ENCODE measurements at regions not wholly inside any gene's neighbourhood (a gene's known extent, or its start where the extent isn't known, plus 50 kb on each side); places are given as distances from the start of the nearest gene placed in this dataset.

DNA sequence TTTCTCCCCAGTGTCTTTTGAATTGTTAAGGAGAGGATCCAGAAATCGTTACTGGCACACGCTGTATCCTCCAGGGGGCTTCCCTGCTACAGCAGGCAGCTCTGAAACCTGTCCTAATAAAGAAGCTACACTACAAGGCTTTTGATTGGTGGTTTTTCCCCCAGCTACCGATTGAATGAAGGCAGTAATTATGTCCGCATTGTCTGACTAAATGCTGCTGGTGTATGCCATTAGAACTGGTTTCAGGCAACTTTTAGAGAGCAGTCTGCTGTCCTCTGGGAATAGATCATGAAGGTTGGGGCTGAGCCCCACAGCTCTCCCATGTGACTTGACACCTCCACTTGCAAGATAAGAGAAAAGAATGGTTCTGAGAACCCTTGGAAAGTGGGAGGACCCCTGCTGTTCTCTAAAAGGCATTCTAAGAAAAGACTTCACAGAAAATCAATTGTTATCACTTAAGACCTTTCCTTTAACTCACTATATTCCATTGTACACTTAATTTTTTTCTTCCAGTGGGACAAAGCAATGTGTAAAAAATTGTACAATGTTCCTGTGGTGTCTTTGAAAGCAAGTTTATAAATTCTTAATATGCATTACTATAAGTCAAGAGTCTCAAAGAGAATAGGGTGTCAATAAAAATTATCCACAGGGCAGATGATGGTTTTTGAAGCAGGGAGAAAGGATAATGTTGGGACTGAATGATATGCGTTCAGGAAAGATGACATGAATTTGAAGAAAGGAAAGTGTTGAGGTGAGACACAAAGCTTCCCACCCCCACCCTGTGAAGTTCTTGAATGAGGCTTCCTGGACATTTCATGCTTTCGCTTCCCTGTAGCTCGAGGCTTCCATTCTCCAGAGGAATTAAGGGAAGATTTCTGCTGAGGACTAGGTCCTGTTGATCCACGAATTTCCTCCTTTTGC, 53.0 kb upstream of the DAZL start:
- TF ChIP-seq, protein P1, sequence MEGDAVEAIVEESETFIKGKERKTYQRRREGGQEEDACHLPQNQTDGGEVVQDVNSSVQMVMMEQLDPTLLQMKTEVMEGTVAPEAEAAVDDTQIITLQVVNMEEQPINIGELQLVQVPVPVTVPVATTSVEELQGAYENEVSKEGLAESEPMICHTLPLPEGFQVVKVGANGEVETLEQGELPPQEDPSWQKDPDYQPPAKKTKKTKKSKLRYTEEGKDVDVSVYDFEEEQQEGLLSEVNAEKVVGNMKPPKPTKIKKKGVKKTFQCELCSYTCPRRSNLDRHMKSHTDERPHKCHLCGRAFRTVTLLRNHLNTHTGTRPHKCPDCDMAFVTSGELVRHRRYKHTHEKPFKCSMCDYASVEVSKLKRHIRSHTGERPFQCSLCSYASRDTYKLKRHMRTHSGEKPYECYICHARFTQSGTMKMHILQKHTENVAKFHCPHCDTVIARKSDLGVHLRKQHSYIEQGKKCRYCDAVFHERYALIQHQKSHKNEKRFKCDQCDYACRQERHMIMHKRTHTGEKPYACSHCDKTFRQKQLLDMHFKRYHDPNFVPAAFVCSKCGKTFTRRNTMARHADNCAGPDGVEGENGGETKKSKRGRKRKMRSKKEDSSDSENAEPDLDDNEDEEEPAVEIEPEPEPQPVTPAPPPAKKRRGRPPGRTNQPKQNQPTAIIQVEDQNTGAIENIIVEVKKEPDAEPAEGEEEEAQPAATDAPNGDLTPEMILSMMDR (IDR thresholded peaks at IDR 0.05; ENCODE audit: insufficient read depth, low read depth, low read length, missing control alignments): no peak
- no peak for DNase-seq (ENCODE audit: low read depth)
- H3K4me3 ChIP-seq (ENCODE audit: low read depth, low read length): no peak overlapping the region

DNA sequence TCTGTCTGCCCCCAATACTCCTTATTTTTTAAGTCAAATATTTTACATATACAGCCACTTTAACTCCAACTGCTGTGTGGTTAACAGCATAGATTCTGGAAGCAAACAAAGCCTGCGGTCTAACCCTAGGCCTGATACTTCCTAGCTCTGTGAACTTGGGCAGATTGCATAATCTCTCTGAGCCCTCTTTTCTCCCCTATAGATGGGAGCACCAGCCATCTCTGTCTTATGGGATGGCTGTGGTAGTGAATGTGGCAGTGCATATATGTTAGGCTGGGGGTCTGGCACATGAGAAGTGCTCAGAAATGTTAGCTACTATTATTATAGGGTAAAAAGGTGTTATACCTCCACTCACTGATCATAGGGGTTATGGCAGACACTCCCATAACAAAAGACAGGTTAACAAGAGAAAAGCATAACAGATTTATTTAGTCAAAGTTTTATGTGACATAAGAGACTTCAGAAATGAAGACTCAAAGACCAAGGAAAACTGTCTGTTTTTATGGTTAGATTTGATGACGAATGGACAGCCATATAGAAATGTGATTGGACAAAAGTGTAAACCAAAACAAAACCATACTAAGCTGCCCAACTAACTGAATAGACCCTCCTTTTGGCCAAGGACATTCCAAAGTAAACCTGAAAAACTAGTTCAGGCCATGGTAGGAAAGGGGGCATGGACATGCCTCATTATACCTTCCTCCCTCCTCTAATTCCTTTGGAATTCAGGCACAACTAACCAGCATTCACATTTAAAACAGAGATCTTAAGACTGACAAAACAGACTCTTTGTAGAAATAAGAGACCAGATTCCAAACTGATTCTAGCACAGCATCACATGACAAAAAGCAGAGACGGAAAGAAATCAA, 53.9 kb upstream of the DAZL start:
- H3K4me3 ChIP-seq (ENCODE audit: low read depth, low read length): no peak overlapping the region
- no peak for DNase-seq (ENCODE audit: low read depth)
- TF ChIP-seq, protein P1 (IDR thresholded peaks at IDR 0.05; ENCODE audit: insufficient read depth, low read depth, low read length, missing control alignments): no peak

DNA sequence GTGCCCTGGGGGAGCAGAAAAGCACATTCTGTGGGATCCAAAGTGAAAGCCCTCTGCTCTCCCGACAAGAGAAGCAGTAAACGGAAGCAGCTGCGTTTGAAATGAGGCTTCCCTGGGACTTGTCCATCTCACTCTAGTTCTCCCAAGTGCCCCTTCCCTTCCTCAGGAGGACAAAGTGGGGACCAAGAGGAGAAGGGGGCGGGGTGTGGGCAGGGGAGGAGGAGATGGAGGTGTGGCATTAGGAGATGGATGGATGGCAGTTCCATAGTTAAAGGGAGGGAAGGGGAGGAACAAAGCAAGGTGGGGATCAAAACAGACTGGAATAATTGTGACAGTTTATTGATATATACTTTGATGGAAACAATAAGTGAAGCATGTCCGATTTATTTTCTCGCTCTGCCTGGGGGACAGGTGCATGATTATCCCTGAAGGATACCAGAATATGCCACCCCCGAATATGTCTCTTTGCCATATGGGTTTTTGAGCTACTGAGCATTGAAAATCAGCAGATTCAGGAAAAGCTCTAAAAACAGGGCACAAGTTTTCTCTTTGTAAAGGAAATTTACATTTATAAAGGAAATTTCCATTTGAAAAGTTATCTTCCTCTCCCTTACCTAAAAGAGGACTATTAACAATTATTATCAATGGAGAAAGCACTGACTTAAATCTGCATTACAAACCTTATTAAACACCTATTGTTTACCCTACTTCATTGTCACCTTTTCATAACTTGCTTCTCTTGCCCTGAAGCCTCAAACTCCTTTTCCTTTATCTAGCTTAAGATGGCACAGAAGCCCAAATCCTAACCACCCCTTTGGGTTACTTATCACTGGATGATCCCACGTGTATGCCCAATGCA, 58.9 kb upstream of the DAZL start:
- no peak overlapping the region for H3K4me3 ChIP-seq (ENCODE audit: low read depth, low read length)
- no peak for DNase-seq (ENCODE audit: low read depth)
- TF ChIP-seq, protein P1 (IDR thresholded peaks at IDR 0.05; ENCODE audit: insufficient read depth, low read depth, low read length, missing control alignments): no peak

DNA sequence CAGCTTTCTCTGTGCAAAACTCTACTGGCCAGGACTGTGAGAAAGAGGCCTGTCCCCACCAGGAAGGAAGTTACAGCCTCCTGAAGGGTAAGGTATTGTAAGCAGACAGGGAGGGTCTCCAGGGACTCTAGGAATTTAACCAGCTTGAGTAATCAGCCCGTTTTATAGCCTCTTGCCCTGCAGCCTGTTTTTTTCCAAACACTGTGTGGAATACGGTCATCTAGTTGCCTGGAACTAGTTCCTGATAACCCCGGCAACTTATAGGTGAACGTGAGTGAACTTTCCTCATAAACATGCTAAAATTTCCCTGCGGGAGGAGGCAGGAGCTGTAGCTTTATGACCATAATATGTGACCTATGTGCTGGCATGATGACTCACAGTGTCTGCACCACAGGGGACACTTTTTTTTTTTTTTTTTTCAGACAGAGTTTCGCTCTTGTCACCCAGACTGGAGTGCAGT, 60.1 kb upstream of the DAZL start:
- no peak for DNase-seq (ENCODE audit: low read depth)
- TF ChIP-seq, protein P1 (IDR thresholded peaks at IDR 0.05; ENCODE audit: insufficient read depth, low read depth, low read length, missing control alignments): no peak

DNA sequence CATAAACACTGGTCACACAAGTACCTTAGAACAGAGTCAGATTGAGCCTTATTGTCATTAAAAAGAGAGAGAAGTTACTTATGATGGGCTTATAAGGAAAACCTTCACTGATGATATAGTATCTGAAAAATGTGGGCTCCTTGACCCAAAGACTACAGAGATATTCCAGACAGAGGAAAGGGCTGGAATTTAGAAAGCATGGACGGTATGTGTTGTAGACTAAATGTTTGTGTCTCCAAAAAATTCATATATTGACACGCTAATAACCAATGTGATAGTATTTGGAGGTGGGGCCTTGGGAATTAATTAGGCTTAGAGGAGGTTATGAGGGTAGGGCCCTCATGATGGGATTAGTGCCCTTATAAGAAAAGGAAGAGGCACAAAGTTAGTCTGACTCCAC, 61.0 kb upstream of the DAZL start:
- DNase-seq (ENCODE audit: low read depth): no peak
- TF ChIP-seq, protein P1 (IDR thresholded peaks at IDR 0.05; ENCODE audit: insufficient read depth, low read depth, low read length, missing control alignments): no peak
- H3K4me3 ChIP-seq (ENCODE audit: low read depth, low read length): no peak overlapping the region

More for the DNA sequence above, 60.1 kb upstream of the DAZL start:
- no peak overlapping the region for H3K4me3 ChIP-seq (ENCODE audit: low read depth, low read length)

DNA sequence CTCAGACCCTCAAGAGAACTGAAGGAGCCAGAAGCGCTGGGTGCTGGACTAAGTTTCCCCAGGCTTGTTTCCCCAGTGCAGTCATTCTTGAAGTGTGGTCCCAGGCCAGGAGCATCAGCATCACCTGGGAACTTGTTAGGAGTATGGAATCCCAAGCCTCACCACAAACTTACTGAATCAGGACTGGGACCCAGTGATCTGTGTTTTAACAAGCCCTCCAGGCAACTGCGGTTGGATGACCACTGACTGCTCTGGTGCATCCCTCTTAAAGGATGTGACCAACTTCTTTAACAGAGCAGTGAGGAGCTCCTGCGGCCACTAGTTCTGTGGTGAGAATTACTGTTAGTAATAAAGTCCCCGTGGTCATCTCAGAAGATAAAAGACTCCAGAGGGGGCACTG, 62.4 kb upstream of the DAZL start:
- TF ChIP-seq, protein P1 (IDR thresholded peaks at IDR 0.05; ENCODE audit: insufficient read depth, low read depth, low read length, missing control alignments): no peak
- DNase-seq (ENCODE audit: low read depth): no peak
- no peak overlapping the region for H3K4me3 ChIP-seq (ENCODE audit: low read depth, low read length)
